Spleen (tissue), 7 donors: ENCODE measurements at regions not wholly inside any gene's neighbourhood (a gene's known extent, or its start where the extent isn't known, plus 50 kb on each side); places are given as distances from the start of the nearest gene placed in this dataset.

Experiments
- POLR2A ChIP-seq, 3 donors: fragments of 450-650 bp; IDR thresholded peaks; one replicate each; pipeline ENCODE4 v1.5.1; 2017; ENCODE audit warnings: antibody characterized with exemption in 3 of 3, mild to moderate bottlenecking in 1 of 3
- TF ChIP-seq, protein P1 (sequence below), 11 experiments: fragments of 200-600 bp in 7 of 11; fragments of 450-650 bp in 4 of 11; sonication (generic) in 4 of 11; IDR thresholded peaks in 8 of 11; conservative IDR thresholded peaks in 3 of 11; 1 replicate in 7 of 11; 2 replicates in 4 of 11; pipeline versions ENCODE4 v1.4.0 to v1.8.0; 2016 to 2021; ENCODE audit warnings: antibody characterized with exemption in 11 of 11, inconsistent platforms in 4 of 11, mild to moderate bottlenecking in 1 of 11
- donor health status: DM: no; HTN: no; CAD: no; lungs with moderate emphysema.
- donor health status: DM: no; HTN: no; CAD: no.
- donor health status: DM: no; HTN: no; CAD: no.

- TF ChIP-seq, protein P1, sequence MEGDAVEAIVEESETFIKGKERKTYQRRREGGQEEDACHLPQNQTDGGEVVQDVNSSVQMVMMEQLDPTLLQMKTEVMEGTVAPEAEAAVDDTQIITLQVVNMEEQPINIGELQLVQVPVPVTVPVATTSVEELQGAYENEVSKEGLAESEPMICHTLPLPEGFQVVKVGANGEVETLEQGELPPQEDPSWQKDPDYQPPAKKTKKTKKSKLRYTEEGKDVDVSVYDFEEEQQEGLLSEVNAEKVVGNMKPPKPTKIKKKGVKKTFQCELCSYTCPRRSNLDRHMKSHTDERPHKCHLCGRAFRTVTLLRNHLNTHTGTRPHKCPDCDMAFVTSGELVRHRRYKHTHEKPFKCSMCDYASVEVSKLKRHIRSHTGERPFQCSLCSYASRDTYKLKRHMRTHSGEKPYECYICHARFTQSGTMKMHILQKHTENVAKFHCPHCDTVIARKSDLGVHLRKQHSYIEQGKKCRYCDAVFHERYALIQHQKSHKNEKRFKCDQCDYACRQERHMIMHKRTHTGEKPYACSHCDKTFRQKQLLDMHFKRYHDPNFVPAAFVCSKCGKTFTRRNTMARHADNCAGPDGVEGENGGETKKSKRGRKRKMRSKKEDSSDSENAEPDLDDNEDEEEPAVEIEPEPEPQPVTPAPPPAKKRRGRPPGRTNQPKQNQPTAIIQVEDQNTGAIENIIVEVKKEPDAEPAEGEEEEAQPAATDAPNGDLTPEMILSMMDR (IDR thresholded peaks at IDR 0.05 in 8 of 11, conservative IDR thresholded peaks at IDR 0.05 in 3 of 11): no peak
- no peak for TF ChIP-seq POLR2A (IDR thresholded peaks at IDR 0.05)
Observed at GRCh38 chr3:163561151-163561550, 1517.1 kb downstream of the SI start.
